Activated naive CD4-positive, alpha-beta T cell treated with anti-CD3 and anti-CD28 coated beads, Interleukin-2, amount 50 U/mL, for 16 hours (primary cell): ENCODE measurements at regions not wholly inside any gene's neighbourhood (a gene's known extent, or its start where the extent isn't known, plus 50 kb on each side); places are given as distances from the start of the nearest gene placed in this dataset.

Experiments
- DNase-seq: peaks from one replicate; pipeline ENCODE4 v3.0.0-alpha.2; 2020

- no peak for DNase-seq
Observed at GRCh38 chr5:117880932-117881331, 1107.4 kb downstream of the DTWD2 start.

GRCh38 chr5:117877731-117878130 is 1110.6 kb downstream of the DTWD2 start:
- no peak for DNase-seq

GRCh38 chr5:117872798-117873368 is 1115.5 kb downstream of the DTWD2 start:
- DNase-seq: no peak

- no peak for DNase-seq
Observed at GRCh38 chr5:117869596-117869995, 1118.8 kb downstream of the DTWD2 start.

- no peak for DNase-seq
Observed at GRCh38 chr5:117863586-117864296, 1124.6 kb downstream of the DTWD2 start.

GRCh38 chr5:117860550-117860949 is 1127.8 kb downstream of the DTWD2 start:
- no peak for DNase-seq

- DNase-seq: no peak
Observed at GRCh38 chr5:117859176-117859575, 1129.2 kb downstream of the DTWD2 start.

GRCh38 chr5:117856713-117857112 is 1131.6 kb downstream of the DTWD2 start:
- no peak for DNase-seq

GRCh38 chr5:117837786-117838185 is 1150.6 kb downstream of the DTWD2 start:
- DNase-seq: no peak

- no peak for DNase-seq
Observed at GRCh38 chr5:117833691-117834090, 1154.7 kb downstream of the DTWD2 start.

- DNase-seq: no peak
Observed at GRCh38 chr5:117829646-117830045, 1158.7 kb downstream of the DTWD2 start.

- no peak for DNase-seq
Observed at GRCh38 chr5:117813850-117814249, 1174.5 kb downstream of the DTWD2 start.

- DNase-seq: no peak
Observed at GRCh38 chr5:117812861-117813260, 1175.5 kb downstream of the DTWD2 start.

GRCh38 chr5:117809251-117809650 is 1179.1 kb downstream of the DTWD2 start:
- DNase-seq: no peak

GRCh38 chr5:117805058-117805457 is 1183.3 kb downstream of the DTWD2 start:
- DNase-seq: no peak

- no peak for DNase-seq
Observed at GRCh38 chr5:117803533-117803932, 1184.8 kb downstream of the DTWD2 start.

GRCh38 chr5:117801583-117801982 is 1186.8 kb downstream of the DTWD2 start:
- no peak for DNase-seq

- DNase-seq: no peak
Observed at GRCh38 chr5:117800261-117800660, 1188.1 kb downstream of the DTWD2 start.

GRCh38 chr5:117794847-117795246 is 1193.5 kb downstream of the DTWD2 start:
- DNase-seq: no peak

- DNase-seq: no peak
Observed at GRCh38 chr5:117793963-117794362, 1194.4 kb downstream of the DTWD2 start.

GRCh38 chr5:117792476-117792875 is 1195.9 kb downstream of the DTWD2 start:
- no peak for DNase-seq

GRCh38 chr5:117788596-117788995 is 1199.8 kb downstream of the DTWD2 start:
- DNase-seq: no peak

- no peak for DNase-seq
Observed at GRCh38 chr5:117779171-117779570, 1204.5 kb upstream of the SEMA6A start.

- DNase-seq: no peak
Observed at GRCh38 chr5:117776977-117777376, 1202.4 kb upstream of the SEMA6A start.

- no peak for DNase-seq
Observed at GRCh38 chr5:117769877-117770276, 1195.3 kb upstream of the SEMA6A start.
